Stimulated activated CD4-positive, alpha-beta T cell treated with anti-CD3 and anti-CD28 coated beads, Interleukin-1b, Interleukin-23, amount 100 ng/mL, for 24 hours (primary cell): ENCODE measurements at regions not wholly inside any gene's neighbourhood (a gene's known extent, or its start where the extent isn't known, plus 50 kb on each side); places are given as distances from the start of the nearest gene placed in this dataset.

Experiments used
- DNase-seq, 4 experiments: peaks; one replicate each; pipeline ENCODE4 v3.0.0-alpha.2; 2020; ENCODE audit warnings: low read depth in 4 of 4, low spot score in 1 of 4

- DNase-seq = no peak
Measured at GRCh38 chr2:128832946-128833663, 514.4 kb upstream of the HS6ST1 start.

- DNase-seq = no peak
Measured at GRCh38 chr2:128833664-128834027, 515.0 kb upstream of the HS6ST1 start.

- no peak for DNase-seq
Measured at GRCh38 chr2:128834207-128834879, 515.7 kb upstream of the HS6ST1 start.

- no peak for DNase-seq
Measured at GRCh38 chr2:128834880-128835252, 516.2 kb upstream of the HS6ST1 start.

GRCh38 chr2:128835342-128835855, 516.7 kb upstream of the HS6ST1 start:
- no peak for DNase-seq

- no peak for DNase-seq
Measured at GRCh38 chr2:128835974-128836373, 517.3 kb upstream of the HS6ST1 start.

- DNase-seq = no peak
Measured at GRCh38 chr2:128836559-128837100, 518.0 kb upstream of the HS6ST1 start.

GRCh38 chr2:128838244-128838643, 519.6 kb upstream of the HS6ST1 start:
- DNase-seq = no peak

GRCh38 chr2:128841803-128842202, 523.1 kb upstream of the HS6ST1 start:
- no peak for DNase-seq

- DNase-seq = no peak
Measured at GRCh38 chr2:128867311-128867710, 548.6 kb upstream of the HS6ST1 start.

- no peak for DNase-seq
Measured at GRCh38 chr2:128867936-128868636, 549.4 kb upstream of the HS6ST1 start.

- no peak for DNase-seq
Measured at GRCh38 chr2:128868686-128869551, 550.3 kb upstream of the HS6ST1 start.

GRCh38 chr2:128874608-128875007, 555.9 kb upstream of the HS6ST1 start:
- DNase-seq = no peak

- no peak for DNase-seq
Measured at GRCh38 chr2:128876986-128877983, 558.6 kb upstream of the HS6ST1 start.

- DNase-seq = no peak
Measured at GRCh38 chr2:128879161-128879560, 560.5 kb upstream of the HS6ST1 start.

GRCh38 chr2:128894896-128895295, 576.2 kb upstream of the HS6ST1 start:
- DNase-seq = no peak

- no peak for DNase-seq
Measured at GRCh38 chr2:128901572-128902391, 583.1 kb upstream of the HS6ST1 start.

GRCh38 chr2:128903637-128904036, 585.0 kb upstream of the HS6ST1 start:
- DNase-seq = no peak

GRCh38 chr2:128911276-128911675, 592.6 kb upstream of the HS6ST1 start:
- DNase-seq = no peak
